ENCODE measurements at regions not wholly inside any gene's neighbourhood (a gene's known extent, or its start where the extent isn't known, plus 50 kb on each side); places are given as distances from the start of the nearest gene placed in this dataset.

DNA sequence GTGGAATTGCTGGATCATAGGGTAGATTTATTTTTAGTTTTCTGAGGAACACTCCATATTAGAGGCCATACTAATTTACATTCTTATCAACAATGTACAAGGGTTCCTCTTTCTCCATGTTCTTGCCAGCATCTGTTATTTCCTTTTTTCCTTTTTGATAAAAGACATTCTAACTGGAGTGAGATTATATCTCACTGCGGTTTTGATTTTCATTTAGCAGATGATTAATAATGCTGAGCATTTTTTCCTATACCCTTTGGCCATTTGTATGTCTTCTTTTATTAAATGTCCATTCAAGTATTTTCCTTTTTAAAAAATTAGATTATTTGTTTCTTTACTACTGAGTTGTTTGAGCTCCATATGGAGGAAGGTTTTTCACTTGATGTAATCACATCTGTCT is 1189.5 kb downstream of the ZPLD1 start:
- no peaks in the 10 kb centered on the region for H3K4me1 Mint-ChIP-seq
- no peak for DNase-seq
- no peak overlapping the region for H3K4me3 Mint-ChIP-seq
- H3K36me3 Mint-ChIP-seq, result no peaks in the 10 kb centered on the region
- no peaks in the 10 kb centered on the region for H3K36me3 ChIP-seq (ENCODE audit: insufficient read depth, low read length)
- H3K9me3 ChIP-seq (ENCODE audit: control insufficient read depth in 1 of 2, low read length in 2 of 2), result no peaks in the 10 kb centered on the region
- peaks cover 0 to 23% (median 8%) of the 10 kb centered on the region in 8 donors for H3K9me3 Mint-ChIP-seq
- no peak overlapping the region for H3K27ac Mint-ChIP-seq
- no peak overlapping the region for H3K27ac ChIP-seq (ENCODE audit: low read depth, low read length)
- CTCF ChIA-PET (ENCODE audit: partially characterized antibody), result no interaction called here
- intact Hi-C loops (cut with micrococcal nuclease), result no loop called here
- H3K4me1 ChIP-seq (ENCODE audit: insufficient read depth, low read length), result no peaks in the 10 kb centered on the region
- no peak overlapping the region for H3K4me3 ChIP-seq (ENCODE audit: low read length in 2 of 2)
- H3K27me3 ChIP-seq (ENCODE audit: insufficient read depth, low read length), result no peaks in the 10 kb centered on the region
- H3K27me3 Mint-ChIP-seq, result no peaks in the 10 kb centered on the region
- POLR2A ChIA-PET (ENCODE audit: partially characterized antibody), result no interaction called here

DNA sequence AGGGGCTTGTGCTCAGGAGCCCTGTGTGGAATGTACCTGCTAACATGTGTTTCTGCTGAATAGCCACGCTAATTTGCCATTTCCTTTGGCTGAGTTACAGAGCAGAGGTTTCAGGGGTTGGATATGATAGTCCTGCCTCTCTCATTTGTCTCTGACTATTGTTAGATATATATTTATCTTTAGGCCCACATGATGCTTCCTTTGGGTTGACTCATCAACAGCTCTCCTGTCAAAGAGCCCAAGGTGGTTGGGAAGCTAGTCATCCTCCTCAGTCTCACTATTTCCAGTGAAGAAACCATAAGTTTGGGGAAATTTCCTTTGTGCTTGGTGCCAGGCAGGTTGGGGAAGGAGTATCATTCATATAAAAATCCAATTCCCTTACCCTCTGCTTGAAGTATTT is 1194.6 kb downstream of the ZPLD1 start:
- no peak for DNase-seq
- intact Hi-C loops (cut with micrococcal nuclease), result no loop called here

DNA sequence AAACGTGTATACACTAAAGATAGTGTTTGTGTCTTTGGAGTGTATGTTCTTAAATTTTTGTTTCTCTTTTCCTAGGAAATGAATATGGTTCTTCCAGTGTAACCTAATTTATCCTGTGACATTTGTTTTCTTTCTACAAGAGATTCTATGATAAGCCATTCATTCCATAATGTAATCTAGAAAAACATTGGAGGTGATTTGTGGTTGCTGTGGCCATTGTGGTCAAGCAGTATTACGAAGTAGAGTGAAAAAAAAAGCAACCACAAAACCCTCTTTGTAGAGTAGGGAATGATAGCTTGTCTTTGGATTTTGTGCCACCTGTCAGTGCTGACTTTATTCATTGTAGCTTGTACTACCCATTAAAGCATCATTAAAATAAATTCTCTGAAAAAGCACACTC is 1209.6 kb downstream of the ZPLD1 start:
- no peaks in the 10 kb centered on the region for H3K4me1 ChIP-seq (ENCODE audit: insufficient read depth, low read length)
- Mint-ChIP-seq H3K27ac (no peak overlapping the region), H3K36me3 (no peaks in the 10 kb centered on the region), H3K27me3 (no peaks in the 10 kb centered on the region), H3K4me3 (no peak overlapping the region), H3K9me3 (peaks cover 0 to 6% (median 0%) of the 10 kb centered on the region in 8 donors), H3K4me1 (no peaks in the 10 kb centered on the region)
- CTCF ChIA-PET (ENCODE audit: partially characterized antibody), result no interaction called here
- H3K36me3 ChIP-seq (ENCODE audit: insufficient read depth, low read length), result no peaks in the 10 kb centered on the region
- no peak overlapping the region for H3K27ac ChIP-seq (ENCODE audit: low read depth, low read length)
- DNase-seq, result no peak
- no peak overlapping the region for H3K4me3 ChIP-seq (ENCODE audit: low read length in 2 of 2)
- H3K27me3 ChIP-seq (ENCODE audit: insufficient read depth, low read length), result no peaks in the 10 kb centered on the region
- intact Hi-C loops (cut with micrococcal nuclease), result no loop called here
- no peaks in the 10 kb centered on the region for H3K9me3 ChIP-seq (ENCODE audit: control insufficient read depth in 1 of 2, low read length in 2 of 2)
- POLR2A ChIA-PET (ENCODE audit: partially characterized antibody), result no interaction called here

More for the DNA sequence above, 1194.6 kb downstream of the ZPLD1 start:
- Histone ChIP-seq H3K4me1 (ENCODE audit: insufficient read depth, low read length) (no peaks in the 10 kb centered on the region), H3K36me3 (ENCODE audit: insufficient read depth, low read length) (no peaks in the 10 kb centered on the region), H3K4me3 (ENCODE audit: low read length in 2 of 2) (no peak overlapping the region), H3K9me3 (ENCODE audit: control insufficient read depth in 1 of 2, low read length in 2 of 2) (no peaks in the 10 kb centered on the region), H3K27ac (ENCODE audit: low read depth, low read length) (no peak overlapping the region), H3K27me3 (ENCODE audit: insufficient read depth, low read length) (no peaks in the 10 kb centered on the region)
- H3K27me3 Mint-ChIP-seq, result no peaks in the 10 kb centered on the region
- CTCF ChIA-PET (ENCODE audit: partially characterized antibody), result no interaction called here
- no peak overlapping the region for H3K27ac Mint-ChIP-seq
- POLR2A ChIA-PET (ENCODE audit: partially characterized antibody), result no interaction called here
- H3K36me3 Mint-ChIP-seq, result no peaks in the 10 kb centered on the region
- H3K9me3 Mint-ChIP-seq, result peaks cover 5 to 31% (median 12%) of the 10 kb centered on the region in 8 donors
- no peaks in the 10 kb centered on the region for H3K4me1 Mint-ChIP-seq
- no peak overlapping the region for H3K4me3 Mint-ChIP-seq

DNA sequence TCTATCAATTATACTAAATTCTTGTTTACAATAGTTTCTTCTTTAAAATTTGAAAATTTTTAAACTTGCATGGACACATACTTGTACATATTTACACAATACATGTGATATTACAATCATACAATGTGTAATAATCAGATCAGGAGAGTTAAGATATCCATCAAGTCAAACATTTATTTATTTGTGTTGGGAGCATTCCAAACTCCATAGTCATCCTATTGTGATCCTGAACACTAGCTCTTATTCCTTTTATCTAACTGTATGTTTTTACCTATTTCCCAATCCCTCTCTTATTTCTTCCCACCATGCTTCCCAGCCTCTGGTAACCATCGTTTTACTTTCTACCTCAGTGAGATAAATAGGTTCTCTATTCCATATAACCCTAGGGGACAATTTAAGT is 1219.2 kb downstream of the ZPLD1 start:
- Mint-ChIP-seq H3K4me1 (no peaks in the 10 kb centered on the region), H3K27ac (no peak overlapping the region), H3K4me3 (no peak overlapping the region), H3K36me3 (no peaks in the 10 kb centered on the region), H3K9me3 (peaks cover 0 to 3% (median 0%) of the 10 kb centered on the region in 8 donors), H3K27me3 (no peaks in the 10 kb centered on the region)
- H3K4me1 ChIP-seq (ENCODE audit: insufficient read depth, low read length), result no peaks in the 10 kb centered on the region
- H3K4me3 ChIP-seq (ENCODE audit: low read length in 2 of 2), result no peak overlapping the region
- DNase-seq, result no peak
- ChIA-PET CTCF (ENCODE audit: partially characterized antibody) (no interaction called here), POLR2A (ENCODE audit: partially characterized antibody) (no interaction called here)
- no peaks in the 10 kb centered on the region for H3K27me3 ChIP-seq (ENCODE audit: insufficient read depth, low read length)
- H3K9me3 ChIP-seq (ENCODE audit: control insufficient read depth in 1 of 2, low read length in 2 of 2), result no peaks in the 10 kb centered on the region
- no peaks in the 10 kb centered on the region for H3K36me3 ChIP-seq (ENCODE audit: insufficient read depth, low read length)
- intact Hi-C loops (cut with micrococcal nuclease), result no loop called here
- no peak overlapping the region for H3K27ac ChIP-seq (ENCODE audit: low read depth, low read length)

DNA sequence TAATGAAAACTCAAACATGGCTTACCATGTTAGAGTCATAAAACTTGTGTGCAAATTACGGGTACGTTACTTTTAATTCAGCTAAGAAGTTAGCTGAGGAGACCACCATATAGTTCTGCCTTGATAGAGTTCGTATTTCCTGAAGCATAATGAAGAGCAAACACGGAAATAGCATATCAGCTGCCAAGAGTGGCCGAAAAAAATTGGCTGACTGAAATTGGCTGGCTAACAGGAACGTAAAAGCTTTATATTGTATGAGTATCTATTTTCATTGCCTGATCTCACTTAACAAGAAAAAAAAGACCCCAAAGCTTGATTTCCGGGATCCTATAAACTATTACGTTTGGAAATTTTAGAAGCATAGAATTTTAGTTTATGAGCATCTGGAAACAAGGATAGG is 1222.9 kb downstream of the ZPLD1 start:
- ChIA-PET POLR2A (ENCODE audit: partially characterized antibody) (no interaction called here), CTCF (ENCODE audit: partially characterized antibody) (no interaction called here)
- H3K4me3 Mint-ChIP-seq, result no peak overlapping the region
- Histone ChIP-seq H3K4me3 (ENCODE audit: low read length in 2 of 2) (no peak overlapping the region), H3K27ac (ENCODE audit: low read depth, low read length) (no peak overlapping the region), H3K27me3 (ENCODE audit: insufficient read depth, low read length) (no peaks in the 10 kb centered on the region), H3K36me3 (ENCODE audit: insufficient read depth, low read length) (no peaks in the 10 kb centered on the region), H3K4me1 (ENCODE audit: insufficient read depth, low read length) (no peaks in the 10 kb centered on the region), H3K9me3 (ENCODE audit: control insufficient read depth in 1 of 2, low read length in 2 of 2) (no peaks in the 10 kb centered on the region)
- no peaks in the 10 kb centered on the region for H3K4me1 Mint-ChIP-seq
- no peak for DNase-seq
- intact Hi-C loops (cut with micrococcal nuclease), result no loop called here
- no peaks in the 10 kb centered on the region for H3K27me3 Mint-ChIP-seq
- H3K36me3 Mint-ChIP-seq, result no peaks in the 10 kb centered on the region
- H3K27ac Mint-ChIP-seq, result no peak overlapping the region
- H3K9me3 Mint-ChIP-seq, result peaks cover 0 to 5% (median 0%) of the 10 kb centered on the region in 8 donors

DNA sequence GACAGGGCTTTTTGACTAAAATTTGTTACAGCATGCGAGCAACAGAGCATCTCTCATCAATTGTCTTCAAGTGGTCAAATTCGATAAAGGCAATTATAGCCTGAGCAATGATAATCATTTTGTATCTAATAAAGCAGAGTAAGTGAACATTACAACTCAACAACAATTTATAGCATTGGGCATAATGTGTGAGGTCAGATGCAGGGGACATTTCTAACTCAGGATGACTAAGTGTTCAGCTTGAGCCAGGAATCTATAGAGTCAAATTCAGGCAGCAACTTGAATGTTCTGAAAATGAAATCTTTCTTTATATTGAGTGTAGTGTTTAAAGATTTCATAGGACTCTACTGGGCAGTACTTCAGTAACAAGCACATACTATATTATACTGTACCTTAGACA is 1226.0 kb downstream of the ZPLD1 start:
- Histone ChIP-seq H3K27me3 (ENCODE audit: insufficient read depth, low read length) (no peaks in the 10 kb centered on the region), H3K36me3 (ENCODE audit: insufficient read depth, low read length) (no peaks in the 10 kb centered on the region), H3K27ac (ENCODE audit: low read depth, low read length) (no peak overlapping the region), H3K4me3 (ENCODE audit: low read length in 2 of 2) (no peak overlapping the region), H3K9me3 (ENCODE audit: control insufficient read depth in 1 of 2, low read length in 2 of 2) (no peaks in the 10 kb centered on the region), H3K4me1 (ENCODE audit: insufficient read depth, low read length) (no peaks in the 10 kb centered on the region)
- Mint-ChIP-seq H3K27ac (no peak overlapping the region), H3K27me3 (no peaks in the 10 kb centered on the region), H3K36me3 (no peaks in the 10 kb centered on the region), H3K4me3 (no peak overlapping the region), H3K4me1 (no peaks in the 10 kb centered on the region), H3K9me3 (peaks cover 0 to 7% (median 0%) of the 10 kb centered on the region in 8 donors)
- POLR2A ChIA-PET (ENCODE audit: partially characterized antibody), result no interaction called here
- intact Hi-C loops (cut with micrococcal nuclease), result no loop called here
- CTCF ChIA-PET (ENCODE audit: partially characterized antibody), result no interaction called here
- no peak for DNase-seq

DNA sequence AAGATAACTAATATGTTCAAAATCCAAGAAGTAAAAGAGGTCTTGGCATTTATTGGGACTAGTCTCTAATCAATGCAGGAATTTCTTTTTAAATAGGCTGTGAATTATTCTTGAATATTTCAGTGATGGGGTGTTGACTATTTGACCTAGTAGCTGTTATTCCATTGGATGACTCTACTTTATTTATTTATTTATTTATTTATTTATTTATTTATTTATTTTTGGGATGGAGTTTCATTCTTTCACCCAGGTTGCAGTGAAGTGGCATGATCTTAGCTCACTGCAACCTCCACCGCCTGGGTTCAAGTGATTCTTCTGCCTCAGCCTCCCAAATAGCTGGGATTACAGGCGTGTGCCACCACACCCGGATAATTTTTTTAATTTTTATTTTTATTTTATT is 1227.8 kb downstream of the ZPLD1 start:
- Mint-ChIP-seq H3K27me3 (no peaks in the 10 kb centered on the region), H3K9me3 (peaks cover 0 to 4% (median 0%) of the 10 kb centered on the region in 8 donors), H3K36me3 (no peaks in the 10 kb centered on the region), H3K27ac (no peak overlapping the region), H3K4me1 (no peaks in the 10 kb centered on the region), H3K4me3 (no peak overlapping the region)
- ChIA-PET CTCF (ENCODE audit: partially characterized antibody) (no interaction called here), POLR2A (ENCODE audit: partially characterized antibody) (no interaction called here)
- no peak overlapping the region for H3K27ac ChIP-seq (ENCODE audit: low read depth, low read length)
- intact Hi-C loops (cut with micrococcal nuclease), result no loop called here
- H3K27me3 ChIP-seq (ENCODE audit: insufficient read depth, low read length), result no peaks in the 10 kb centered on the region
- H3K4me1 ChIP-seq (ENCODE audit: insufficient read depth, low read length), result no peaks in the 10 kb centered on the region
- H3K4me3 ChIP-seq (ENCODE audit: low read length in 2 of 2), result no peak overlapping the region
- no peaks in the 10 kb centered on the region for H3K9me3 ChIP-seq (ENCODE audit: control insufficient read depth in 1 of 2, low read length in 2 of 2)
- no peak for DNase-seq
- no peaks in the 10 kb centered on the region for H3K36me3 ChIP-seq (ENCODE audit: insufficient read depth, low read length)

DNA sequence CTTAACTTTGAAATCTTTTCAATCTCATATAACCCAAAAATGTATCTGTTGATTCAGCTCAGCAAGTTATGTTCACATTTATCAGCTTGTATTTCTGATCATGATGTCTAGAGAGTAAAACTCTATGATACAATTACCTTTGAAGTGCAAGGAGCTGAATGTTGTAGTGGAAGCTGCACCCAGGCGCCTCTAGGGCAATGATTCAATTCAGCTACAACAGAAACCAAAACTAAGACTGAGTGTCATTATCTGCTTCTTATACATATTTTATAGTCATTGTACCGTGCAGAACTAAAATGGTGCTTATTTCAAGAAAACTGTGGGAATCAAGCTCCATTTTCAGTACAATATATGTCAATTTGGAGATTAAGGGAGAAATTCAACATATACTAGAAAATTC is 1237.5 kb downstream of the ZPLD1 start:
- Mint-ChIP-seq H3K27me3 (no peaks in the 10 kb centered on the region), H3K4me1 (no peaks in the 10 kb centered on the region), H3K27ac (no peak overlapping the region), H3K9me3 (peaks cover 0 to 2% (median 0%) of the 10 kb centered on the region in 8 donors), H3K4me3 (no peak overlapping the region), H3K36me3 (no peaks in the 10 kb centered on the region)
- no peaks in the 10 kb centered on the region for H3K4me1 ChIP-seq (ENCODE audit: insufficient read depth, low read length)
- H3K27me3 ChIP-seq (ENCODE audit: insufficient read depth, low read length), result no peaks in the 10 kb centered on the region
- H3K36me3 ChIP-seq (ENCODE audit: insufficient read depth, low read length), result no peaks in the 10 kb centered on the region
- ChIA-PET CTCF (ENCODE audit: partially characterized antibody) (no interaction called here), POLR2A (ENCODE audit: partially characterized antibody) (no interaction called here)
- no peaks in the 10 kb centered on the region for H3K9me3 ChIP-seq (ENCODE audit: control insufficient read depth in 1 of 2, low read length in 2 of 2)
- intact Hi-C loops (cut with micrococcal nuclease), result no loop called here
- DNase-seq, result no peak
- H3K4me3 ChIP-seq (ENCODE audit: low read length in 2 of 2), result no peak overlapping the region
- H3K27ac ChIP-seq (ENCODE audit: low read depth, low read length), result no peak overlapping the region
